WTC11 (cell line): ENCODE measurements at regions not wholly inside any gene's neighbourhood (a gene's known extent, or its start where the extent isn't known, plus 50 kb on each side); places are given as distances from the start of the nearest gene placed in this dataset.

Source experiments
- ATAC-seq: fragments of 200-7000 bp; cut with Tn5 transposase; 2 replicates; pipeline ENCODE4 v1.10.0; 2021; ENCODE audit warnings: mild to moderate bottlenecking, moderate library complexity
- CTCF ChIA-PET: fragments of 300-600 bp; sonication (Branson Sonifier 250); formaldehyde crosslinking; loops from one replicate; lab custom pipeline; 2021; ENCODE audit warnings: antibody characterized with exemption; lab: Charles Lee
- POLR2A ChIA-PET: fragments of 350-600 bp; sonication (Branson Sonifier 250); formaldehyde crosslinking; loops from one replicate; lab custom pipeline; 2021; ENCODE audit warnings: antibody characterized with exemption; lab: Charles Lee
- DNase-seq: peaks from one replicate; pipeline ENCODE4 v3.0.0; 2021; ENCODE audit warnings: low spot score
- H3K27ac Mint-ChIP-seq: 2 replicates; pipeline ENCODE4 v1.8.0; 2021; ENCODE audit warnings: mixed read lengths
- H3K27me3 Mint-ChIP-seq: 2 replicates; pipeline ENCODE4 v1.8.0; 2021; ENCODE audit warnings: low read depth, mild to moderate bottlenecking, moderate library complexity, mixed read lengths
- H3K36me3 Mint-ChIP-seq: 2 replicates; pipeline ENCODE4 v1.8.0; 2021; ENCODE audit warnings: mixed read lengths
- H3K4me1 Mint-ChIP-seq: 2 replicates; pipeline ENCODE4 v1.8.0; 2022; ENCODE audit warnings: mixed read lengths
- H3K4me3 Mint-ChIP-seq: 2 replicates; pipeline ENCODE4 v1.8.0; 2021; ENCODE audit warnings: mild to moderate bottlenecking, moderate library complexity, mixed read lengths
- H3K9me3 Mint-ChIP-seq: 2 replicates; pipeline ENCODE4 v1.8.0; 2021; ENCODE audit warnings: mixed read lengths
- CBFB ChIP-seq: sonication (generic); formaldehyde crosslinking; IDR thresholded peaks from 2 replicates; pipeline ENCODE4 v1.8.1; 2022; ENCODE audit warnings: mild to moderate bottlenecking, low read depth, missing genetic modification reagents
- EMX1 ChIP-seq: fragments of 250-450 bp; sonication (Bioruptor Pico); IDR thresholded peaks from 2 replicates; pipeline ENCODE4 v1.8.0; 2021; ENCODE audit warnings: mild to moderate bottlenecking
- FOXK1 ChIP-seq: sonication (generic); formaldehyde crosslinking; IDR thresholded peaks from 2 replicates; pipeline ENCODE4 v1.8.0; 2022; ENCODE audit warnings: mild to moderate bottlenecking, moderate library complexity, missing genetic modification reagents
- FOXP1 ChIP-seq: sonication (generic); formaldehyde crosslinking; IDR thresholded peaks from 2 replicates; pipeline ENCODE4 v1.8.0; 2022; ENCODE audit warnings: missing genetic modification reagents, mild to moderate bottlenecking, moderate library complexity, borderline replicate concordance
- GABPB1 ChIP-seq: sonication (generic); formaldehyde crosslinking; IDR thresholded peaks from 2 replicates; pipeline ENCODE4 v1.8.1; 2023; ENCODE audit warnings: mild to moderate bottlenecking, missing genetic modification reagents
- HMGA2 ChIP-seq: fragments of 250-450 bp; sonication (Bioruptor Pico); IDR thresholded peaks from 2 replicates; pipeline ENCODE4 v1.4.0; 2021; ENCODE audit warnings: mild to moderate bottlenecking, moderate library complexity
- JUN ChIP-seq: sonication (generic); formaldehyde crosslinking; IDR thresholded peaks from 2 replicates; pipeline ENCODE4 v1.8.0; 2023; ENCODE audit warnings: mild to moderate bottlenecking, missing genetic modification reagents
- NFE2L1 ChIP-seq: sonication (generic); formaldehyde crosslinking; IDR thresholded peaks from 2 replicates; pipeline ENCODE4 v1.8.1; 2023; ENCODE audit warnings: missing genetic modification reagents
- NFYB ChIP-seq: sonication (generic); formaldehyde crosslinking; conservative IDR thresholded peaks from 2 replicates; pipeline ENCODE4 v1.8.0; 2022; ENCODE audit warnings: low read depth, missing genetic modification reagents
- NR3C1 ChIP-seq: sonication (generic); formaldehyde crosslinking; conservative IDR thresholded peaks from 2 replicates; pipeline ENCODE4 v1.8.1; 2023; ENCODE audit warnings: low read depth, mild to moderate bottlenecking, missing genetic modification reagents
- SMAD4 ChIP-seq: sonication (generic); formaldehyde crosslinking; IDR thresholded peaks from 2 replicates; pipeline ENCODE4 v1.8.0; 2022; ENCODE audit warnings: mild to moderate bottlenecking, missing genetic modification reagents
- TEAD4 ChIP-seq: sonication (generic); formaldehyde crosslinking; IDR thresholded peaks from 2 replicates; pipeline ENCODE4 v1.8.0; 2022; ENCODE audit warnings: mild to moderate bottlenecking, missing genetic modification reagents
- ZNF671 ChIP-seq: fragments of 250-450 bp; sonication (Bioruptor Pico); IDR thresholded peaks from 2 replicates; pipeline ENCODE4 v1.8.0; 2021; ENCODE audit warnings: mild to moderate bottlenecking
- TF ChIP-seq, protein P1 (sequence below): sonication (generic); formaldehyde crosslinking; conservative IDR thresholded peaks from 2 replicates; pipeline ENCODE4 v1.8.1; 2022; ENCODE audit warnings: mild to moderate bottlenecking, missing genetic modification reagents
- TF ChIP-seq, protein P2 (sequence below): sonication (generic); formaldehyde crosslinking; IDR thresholded peaks from 2 replicates; pipeline ENCODE4 v1.8.1; 2023; ENCODE audit warnings: mild to moderate bottlenecking, missing genetic modification reagents, moderate library complexity
- TF ChIP-seq, protein P3 (sequence below): fragments of 250-450 bp; sonication (Bioruptor Pico); IDR thresholded peaks from 2 replicates; pipeline ENCODE4 v1.9.0; 2021; ENCODE audit warnings: mild to moderate bottlenecking
- TF ChIP-seq, protein P4 (sequence below): fragments of 250-450 bp; sonication (Bioruptor Pico); IDR thresholded peaks from 2 replicates; pipeline ENCODE4 v1.8.0; 2021; ENCODE audit warnings: mild to moderate bottlenecking
- TF ChIP-seq, protein P5 (sequence below): sonication (generic); formaldehyde crosslinking; IDR thresholded peaks from 2 replicates; pipeline ENCODE4 v1.8.1; 2022; ENCODE audit warnings: mild to moderate bottlenecking, missing genetic modification reagents, moderate library complexity, borderline replicate concordance

DNA sequence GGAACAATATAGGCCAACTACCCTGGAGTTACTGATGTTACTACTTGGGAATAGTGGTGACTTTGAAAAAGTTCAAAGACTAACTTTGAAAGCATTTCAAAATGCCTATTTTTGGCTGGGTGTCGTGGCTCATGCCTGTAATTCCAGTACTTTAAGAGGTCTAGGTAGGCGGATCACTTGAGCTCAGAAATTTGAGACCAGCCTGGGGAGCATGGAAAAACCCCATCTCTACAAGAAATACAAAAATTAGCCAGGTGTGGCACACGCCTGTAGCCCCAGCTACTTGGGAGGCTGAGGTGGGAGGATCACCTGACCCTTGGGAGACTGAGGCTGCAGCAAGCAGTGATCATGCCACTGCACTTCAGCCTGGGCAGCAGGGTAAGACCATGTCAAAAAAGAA lies 105.3 kb downstream of the ARRDC3 start:
- TF ChIP-seq CBFB (CRISPR knock-in tag) (no peak), NR3C1 (CRISPR knock-in tag) (no peak), JUN (CRISPR knock-in tag) (no peak), ZNF671 (CRISPR knock-in tag) (no peak), GABPB1 (CRISPR knock-in tag) (no peak), FOXP1 (no peak), FOXK1 (no peak), TEAD4 (CRISPR knock-in tag) (no peak), HMGA2 (CRISPR knock-in tag) (no peak), SMAD4 (CRISPR knock-in tag) (no peak), EMX1 (CRISPR knock-in tag) (no peak)
- TF ChIP-seq, protein P1, sequence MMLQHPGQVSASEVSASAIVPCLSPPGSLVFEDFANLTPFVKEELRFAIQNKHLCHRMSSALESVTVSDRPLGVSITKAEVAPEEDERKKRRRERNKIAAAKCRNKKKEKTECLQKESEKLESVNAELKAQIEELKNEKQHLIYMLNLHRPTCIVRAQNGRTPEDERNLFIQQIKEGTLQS (CRISPR knock-in tag), result no peak
- TF ChIP-seq, protein P2, sequence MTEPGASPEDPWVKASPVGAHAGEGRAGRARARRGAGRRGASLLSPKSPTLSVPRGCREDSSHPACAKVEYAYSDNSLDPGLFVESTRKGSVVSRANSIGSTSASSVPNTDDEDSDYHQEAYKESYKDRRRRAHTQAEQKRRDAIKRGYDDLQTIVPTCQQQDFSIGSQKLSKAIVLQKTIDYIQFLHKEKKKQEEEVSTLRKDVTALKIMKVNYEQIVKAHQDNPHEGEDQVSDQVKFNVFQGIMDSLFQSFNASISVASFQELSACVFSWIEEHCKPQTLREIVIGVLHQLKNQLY (CRISPR knock-in tag), result no peak
- TF ChIP-seq, protein P3, sequence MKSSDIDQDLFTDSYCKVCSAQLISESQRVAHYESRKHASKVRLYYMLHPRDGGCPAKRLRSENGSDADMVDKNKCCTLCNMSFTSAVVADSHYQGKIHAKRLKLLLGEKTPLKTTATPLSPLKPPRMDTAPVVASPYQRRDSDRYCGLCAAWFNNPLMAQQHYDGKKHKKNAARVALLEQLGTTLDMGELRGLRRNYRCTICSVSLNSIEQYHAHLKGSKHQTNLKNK (CRISPR knock-in tag), result no peak
- no peak overlapping the region for H3K27ac Mint-ChIP-seq
- peaks cover 14% of the 10 kb centered on the region for H3K27me3 Mint-ChIP-seq
- POLR2A ChIA-PET, result no interaction called here
- H3K4me3 Mint-ChIP-seq, result no peak overlapping the region
- CTCF ChIA-PET, result no interaction called here
- peaks cover 25% of the 10 kb centered on the region for H3K4me1 Mint-ChIP-seq
- ATAC-seq (no peak), DNase-seq (no peak)
- no peaks in the 10 kb centered on the region for H3K9me3 Mint-ChIP-seq
- no peaks in the 10 kb centered on the region for H3K36me3 Mint-ChIP-seq

DNA sequence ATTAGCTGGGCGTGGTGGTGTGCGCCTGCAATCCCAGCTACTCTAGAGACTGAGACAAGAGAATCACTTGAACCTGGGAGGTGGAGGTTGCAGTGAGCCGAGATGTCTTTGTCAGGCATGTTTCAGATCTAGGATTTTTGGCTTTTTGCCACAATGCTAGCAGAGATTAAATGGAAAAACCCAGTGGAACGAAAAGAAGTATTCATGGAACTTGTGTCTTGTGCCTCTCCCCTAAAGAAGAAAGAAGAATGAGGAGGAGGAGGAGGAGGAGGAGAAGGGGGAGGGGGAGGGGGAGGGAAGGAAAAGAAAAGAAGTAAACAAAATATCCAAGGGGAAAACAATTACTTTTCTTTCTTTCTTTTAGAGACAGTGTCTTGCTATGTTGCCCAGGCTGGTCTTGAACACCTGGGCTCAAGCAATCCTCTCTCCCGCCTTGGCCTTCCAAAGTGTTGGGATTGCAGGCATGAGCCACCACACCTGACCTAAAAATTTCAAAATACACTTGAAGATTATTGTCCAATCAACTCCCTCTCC lies 106.0 kb downstream of the ARRDC3 start:
- DNase-seq (no peak), ATAC-seq (no peak)
- CTCF ChIA-PET, result no interaction called here
- H3K4me3 Mint-ChIP-seq, result no peak overlapping the region
- no peaks in the 10 kb centered on the region for H3K9me3 Mint-ChIP-seq
- H3K27ac Mint-ChIP-seq, result no peak overlapping the region
- TF ChIP-seq, protein P4, sequence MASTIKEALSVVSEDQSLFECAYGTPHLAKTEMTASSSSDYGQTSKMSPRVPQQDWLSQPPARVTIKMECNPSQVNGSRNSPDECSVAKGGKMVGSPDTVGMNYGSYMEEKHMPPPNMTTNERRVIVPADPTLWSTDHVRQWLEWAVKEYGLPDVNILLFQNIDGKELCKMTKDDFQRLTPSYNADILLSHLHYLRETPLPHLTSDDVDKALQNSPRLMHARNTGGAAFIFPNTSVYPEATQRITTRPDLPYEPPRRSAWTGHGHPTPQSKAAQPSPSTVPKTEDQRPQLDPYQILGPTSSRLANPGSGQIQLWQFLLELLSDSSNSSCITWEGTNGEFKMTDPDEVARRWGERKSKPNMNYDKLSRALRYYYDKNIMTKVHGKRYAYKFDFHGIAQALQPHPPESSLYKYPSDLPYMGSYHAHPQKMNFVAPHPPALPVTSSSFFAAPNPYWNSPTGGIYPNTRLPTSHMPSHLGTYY (CRISPR knock-in tag), result no peak
- no peaks in the 10 kb centered on the region for H3K36me3 Mint-ChIP-seq
- POLR2A ChIA-PET, result no interaction called here
- H3K27me3 Mint-ChIP-seq, result peaks cover 14% of the 10 kb centered on the region
- H3K4me1 Mint-ChIP-seq, result peaks cover 25% of the 10 kb centered on the region

DNA sequence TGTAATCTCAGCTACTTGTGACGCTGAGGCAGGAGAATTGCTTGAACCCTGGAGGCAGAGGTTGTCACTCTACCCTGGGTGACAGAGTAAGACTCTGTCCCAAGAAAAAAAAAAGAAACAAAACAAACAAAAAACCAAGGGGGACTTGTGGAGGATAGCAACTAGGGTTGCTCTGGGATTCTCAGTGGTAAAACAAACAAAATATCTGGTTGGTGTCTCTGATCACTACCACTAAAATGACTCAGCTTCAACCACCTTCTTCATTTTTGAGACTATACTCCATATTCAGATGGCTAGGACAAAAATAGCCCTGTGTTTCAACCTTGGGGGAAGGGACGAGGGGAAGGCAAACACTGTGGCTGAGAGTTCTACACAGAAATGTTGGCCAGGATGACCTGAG lies 110.3 kb downstream of the ARRDC3 start:
- POLR2A ChIA-PET, result no interaction called here
- Mint-ChIP-seq H3K4me3 (no peak overlapping the region), H3K36me3 (no peaks in the 10 kb centered on the region), H3K27me3 (no peaks in the 10 kb centered on the region), H3K4me1 (peaks cover 13% of the 10 kb centered on the region)
- no peak for TF ChIP-seq NFYB (CRISPR knock-in tag)
- TF ChIP-seq, protein P5, sequence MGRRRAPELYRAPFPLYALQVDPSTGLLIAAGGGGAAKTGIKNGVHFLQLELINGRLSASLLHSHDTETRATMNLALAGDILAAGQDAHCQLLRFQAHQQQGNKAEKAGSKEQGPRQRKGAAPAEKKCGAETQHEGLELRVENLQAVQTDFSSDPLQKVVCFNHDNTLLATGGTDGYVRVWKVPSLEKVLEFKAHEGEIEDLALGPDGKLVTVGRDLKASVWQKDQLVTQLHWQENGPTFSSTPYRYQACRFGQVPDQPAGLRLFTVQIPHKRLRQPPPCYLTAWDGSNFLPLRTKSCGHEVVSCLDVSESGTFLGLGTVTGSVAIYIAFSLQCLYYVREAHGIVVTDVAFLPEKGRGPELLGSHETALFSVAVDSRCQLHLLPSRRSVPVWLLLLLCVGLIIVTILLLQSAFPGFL (CRISPR knock-in tag), result no peak
- TF ChIP-seq NFE2L1 (CRISPR knock-in tag), result no peak
- TF ChIP-seq, all 79 proteins: peak for 0
- DNase-seq (no peak), ATAC-seq (no peak)
- CTCF ChIA-PET, result interaction anchor here (1.5 kb wide), 1 partner anchor 113 kb away, joined by 3 read pairs; no protein-coding TSS in a partner anchor
- Mint-ChIP-seq H3K9me3 (no peaks in the 10 kb centered on the region), H3K27ac (no peak overlapping the region)
